Neural progenitor cell (in vitro differentiated cells): ENCODE measurements at regions not wholly inside any gene's neighbourhood (a gene's known extent, or its start where the extent isn't known, plus 50 kb on each side); places are given as distances from the start of the nearest gene placed in this dataset.

Experiments used
- CTCF ChIP-seq: fragments of 200-600 bp; sonication (generic); IDR thresholded peaks from 2 replicates; pipeline ENCODE4 v1.5.1; 2017; ENCODE audit warnings: antibody characterized with exemption, mild to moderate bottlenecking
- EZH2 ChIP-seq: fragments of 200-600 bp; sonication (generic); IDR thresholded peaks from 2 replicates; pipeline ENCODE4 v1.6.1; 2017; ENCODE audit warnings: antibody characterized with exemption, mild to moderate bottlenecking, moderate library complexity
- EZH2phosphoT487 ChIP-seq: fragments of 200-600 bp; sonication (generic); IDR thresholded peaks from 2 replicates; pipeline ENCODE4 v1.6.1; 2017; ENCODE audit warnings: antibody characterized with exemption

DNA sequence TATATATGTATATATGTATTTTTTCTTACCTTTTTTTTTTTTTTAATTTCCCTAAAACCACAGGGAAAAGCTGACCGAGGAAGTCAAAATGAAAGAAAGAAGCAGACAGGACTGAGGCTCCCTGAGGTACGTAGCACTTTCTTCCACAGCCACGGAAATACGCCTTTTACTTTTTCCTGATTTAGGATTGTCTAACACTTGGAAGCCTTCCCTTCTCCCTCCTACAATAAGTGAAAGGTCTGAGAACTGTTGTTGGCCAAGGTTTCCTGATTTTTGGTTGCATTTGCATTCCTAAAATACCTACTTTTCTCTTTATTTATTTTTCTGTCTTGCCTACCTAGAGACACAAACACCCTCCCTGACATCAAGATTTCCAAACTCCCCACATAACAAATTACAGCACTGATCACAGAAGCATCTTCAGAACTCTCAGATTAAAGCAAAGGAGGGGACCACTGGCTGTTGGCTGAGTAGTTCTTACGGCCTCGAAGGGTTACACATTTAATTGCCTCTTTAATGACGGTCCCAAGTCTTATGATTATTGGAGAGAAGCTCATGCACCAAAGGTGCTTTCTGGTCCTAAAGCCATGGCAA, 778.5 kb upstream of the FANCL start:
- TF ChIP-seq CTCF (no peak), EZH2 (no peak), EZH2phosphoT487 (no peak)
